SK-N-SH treated with all-trans-retinoic acid at 6 μM for 48 hours (cell line): ENCODE measurements at regions not wholly inside any gene's neighbourhood (a gene's known extent, or its start where the extent isn't known, plus 50 kb on each side); places are given as distances from the start of the nearest gene placed in this dataset.

ENCODE experiments used
- GLIS3 ChIP-seq: fragments of 250-450 bp; sonication (Bioruptor Pico); IDR thresholded peaks from 2 replicates; pipeline ENCODE4 v1.5.0; 2020; ENCODE audit warnings: mild to moderate bottlenecking, moderate library complexity
- RARB ChIP-seq: fragments of 250-450 bp; sonication (Bioruptor Pico); IDR thresholded peaks from 2 replicates; pipeline ENCODE4 v1.8.0; 2021; ENCODE audit warnings: mild to moderate bottlenecking, moderate library complexity
- ZFP30 ChIP-seq: fragments of 450-650 bp; formaldehyde crosslinking; IDR thresholded peaks from 2 replicates; pipeline ENCODE4 v1.5.0; 2022; ENCODE audit warnings: mild to moderate bottlenecking, moderate library complexity

GRCh38 chr11:97611345-97611744 is 1221.5 kb downstream of the JRKL start:
- TF ChIP-seq ZFP30 (CRISPR knock-in tag) (no peak), RARB (CRISPR knock-in tag) (no peak), GLIS3 (CRISPR knock-in tag) (no peak)
